AG09319 (cell line): ENCODE measurements at regions not wholly inside any gene's neighbourhood (a gene's known extent, or its start where the extent isn't known, plus 50 kb on each side); places are given as distances from the start of the nearest gene placed in this dataset.

Experiments used
- DNase-seq: peaks from one replicate; pipeline ENCODE4 v3.0.0-alpha.2; 2010; ENCODE audit warnings: low read depth; ENCODE audit errors: extremely low read depth
- CTCF ChIP-seq: IDR thresholded peaks from 2 replicates; pipeline ENCODE4 v1.5.1; 2011; ENCODE audit warnings: low read depth, mild to moderate bottlenecking, inconsistent platforms, low read length, moderate library complexity

DNA sequence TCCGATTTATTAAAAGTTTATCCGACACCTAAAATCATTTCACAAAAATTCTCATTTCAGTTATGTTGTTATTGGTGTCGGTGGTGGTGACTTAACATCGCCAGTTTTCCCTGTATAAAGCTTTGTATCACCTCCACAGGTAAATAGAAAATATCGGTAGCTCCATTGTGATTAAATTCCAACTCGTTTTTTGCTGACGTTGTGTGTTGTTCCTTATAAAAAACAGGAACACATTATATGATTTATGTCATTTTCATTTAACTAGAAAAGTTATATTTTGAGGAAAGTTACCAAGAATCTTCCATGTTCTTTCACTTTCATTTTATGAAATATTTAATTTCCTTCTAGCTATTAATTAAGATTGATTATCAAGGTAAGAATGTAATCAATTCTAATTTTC lies 635.9 kb downstream of the CDH18 start:
- no peak for DNase-seq
- TF ChIP-seq CTCF: no peak

- no peak for TF ChIP-seq CTCF
- no peak for DNase-seq
Observed at GRCh38 chr5:19369048-19369447, 619.0 kb downstream of the CDH18 start.

DNA sequence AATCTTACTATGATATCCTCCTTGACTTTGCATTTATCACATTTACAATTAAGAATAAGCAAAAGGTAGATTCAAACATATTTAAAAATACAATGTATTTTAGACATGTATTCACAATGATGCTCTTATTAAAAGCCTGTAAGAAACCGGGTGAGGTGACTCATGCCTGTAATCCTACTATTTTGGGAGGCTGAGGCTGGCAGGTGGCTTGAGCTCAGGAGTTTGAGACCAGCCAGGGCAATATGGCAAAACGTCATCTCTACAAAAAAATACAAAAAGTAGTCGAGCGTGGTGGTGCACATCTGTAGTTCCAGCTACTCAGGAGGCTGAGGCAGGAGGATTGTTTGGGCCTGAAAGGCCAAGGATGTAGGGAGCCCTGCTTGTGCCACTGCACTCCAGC lies 618.4 kb downstream of the CDH18 start:
- no peak for DNase-seq
- TF ChIP-seq CTCF: no peak

DNA sequence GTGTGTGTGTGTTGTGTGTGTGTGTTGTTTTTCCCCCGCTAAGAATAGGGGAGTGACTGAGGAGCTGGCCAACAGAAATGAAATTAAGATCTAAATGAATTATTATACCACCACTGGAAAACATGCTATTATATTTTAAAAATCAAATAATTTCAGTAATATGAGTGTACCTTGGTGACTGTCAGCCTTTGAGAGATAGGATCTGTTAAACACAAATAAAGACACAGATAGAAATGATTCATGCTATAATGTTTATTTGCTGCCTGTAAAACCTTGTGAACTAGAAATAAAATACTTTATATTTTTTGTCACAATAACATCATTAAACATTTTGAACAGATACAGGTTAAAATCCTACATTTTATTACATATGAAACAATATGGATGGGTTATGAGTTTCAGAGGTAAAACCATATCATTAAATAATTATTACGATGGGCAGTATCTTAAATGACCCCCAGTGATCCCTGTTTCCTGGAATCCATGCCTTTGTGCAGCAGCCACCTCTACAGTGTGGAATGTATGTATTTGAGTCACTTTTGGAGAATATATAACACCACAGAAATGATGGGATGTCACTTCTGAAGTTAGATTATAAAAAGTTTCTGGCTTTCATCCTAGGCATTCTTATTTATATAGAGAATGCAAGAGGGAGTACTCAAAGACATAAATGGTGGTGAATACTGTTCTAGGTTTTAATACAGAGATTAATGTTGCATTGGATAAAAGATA lies 617.2 kb downstream of the CDH18 start:
- TF ChIP-seq CTCF: no peak
- no peak for DNase-seq

DNA sequence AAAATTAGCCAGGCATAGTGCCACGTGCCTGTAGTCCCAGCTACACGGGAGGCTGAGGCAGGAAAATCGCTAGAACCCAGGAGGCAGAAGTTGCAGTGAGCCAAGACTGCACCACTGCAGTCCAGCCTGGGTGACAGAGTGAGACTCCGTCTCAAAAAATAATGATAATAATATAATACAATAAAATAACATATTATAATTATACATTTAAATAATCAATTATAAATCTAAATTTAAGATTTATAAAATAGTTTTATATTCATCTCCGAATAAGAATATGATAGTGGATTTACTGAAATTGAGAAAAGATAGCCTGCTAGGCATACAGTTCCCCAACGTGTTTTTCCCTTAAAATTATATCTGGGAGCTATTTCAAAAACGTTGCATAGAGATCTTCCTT lies 599.6 kb downstream of the CDH18 start:
- TF ChIP-seq CTCF: no peak
- no peak for DNase-seq

DNA sequence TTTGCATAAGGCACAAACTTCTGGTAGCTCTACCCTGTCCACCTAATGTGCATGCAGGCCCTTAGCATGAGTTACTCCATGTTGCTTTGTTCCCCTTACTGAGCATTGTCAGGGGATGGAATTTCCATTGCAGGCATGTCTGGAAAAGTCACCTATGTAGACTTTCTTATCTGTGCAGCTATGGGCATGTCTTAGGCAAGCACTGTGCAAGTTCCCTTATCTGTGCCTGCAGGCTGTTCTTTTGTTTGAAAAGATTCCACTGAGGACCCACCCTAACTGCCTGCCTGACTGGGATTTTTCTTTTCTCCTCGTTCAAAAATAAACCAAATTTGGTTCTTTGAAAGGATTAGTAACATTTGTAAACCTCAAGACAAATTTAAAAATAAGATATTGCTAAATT lies 587.0 kb downstream of the CDH18 start:
- no peak for DNase-seq

More for the DNA sequence above, 587.0 kb downstream of the CDH18 start:
- no peak for TF ChIP-seq CTCF
